ENCODE measurements at regions not wholly inside any gene's neighbourhood (a gene's known extent, or its start where the extent isn't known, plus 50 kb on each side); places are given as distances from the start of the nearest gene placed in this dataset.

- no peak for DNase-seq (ENCODE audit: low read depth)
- H3K4me3 ChIP-seq (ENCODE audit: low read depth, low read length) = no peak overlapping the region
- TF ChIP-seq CTCF (IDR thresholded peaks at IDR 0.05; ENCODE audit: low read depth, low read length, missing control alignments) = no peak
- in situ Hi-C loops (cut with HindIII; ENCODE audit: low sequenced_read_pairs) = no loop called here
These were observed 585.2 kb downstream of the BRINP1 start for GRCh38 chr9:118784033-118784432.

- in situ Hi-C loops (cut with HindIII; ENCODE audit: low sequenced_read_pairs) = no loop called here
- H3K4me3 ChIP-seq (ENCODE audit: low read depth, low read length) = no peak overlapping the region
- DNase-seq (ENCODE audit: low read depth) = no peak
- TF ChIP-seq CTCF (IDR thresholded peaks at IDR 0.05; ENCODE audit: low read depth, low read length, missing control alignments) = no peak
These were observed 583.8 kb downstream of the BRINP1 start for GRCh38 chr9:118785456-118785855.

GRCh38 chr9:118786877-118787276, 582.4 kb downstream of the BRINP1 start:
- TF ChIP-seq CTCF (IDR thresholded peaks at IDR 0.05; ENCODE audit: low read depth, low read length, missing control alignments) = no peak
- no peak overlapping the region for H3K4me3 ChIP-seq (ENCODE audit: low read depth, low read length)
- no peak for DNase-seq (ENCODE audit: low read depth)
- in situ Hi-C loops (cut with HindIII; ENCODE audit: low sequenced_read_pairs) = no loop called here

GRCh38 chr9:118809160-118809625, 560.0 kb downstream of the BRINP1 start:
- in situ Hi-C loops (cut with HindIII; ENCODE audit: low sequenced_read_pairs) = no loop called here
- no peak for TF ChIP-seq CTCF (IDR thresholded peaks at IDR 0.05; ENCODE audit: low read depth, low read length, missing control alignments)
- no peak for DNase-seq (ENCODE audit: low read depth)
- H3K4me3 ChIP-seq (ENCODE audit: low read depth, low read length) = no peak overlapping the region

GRCh38 chr9:118829334-118829733, 539.9 kb downstream of the BRINP1 start:
- in situ Hi-C loops (cut with HindIII; ENCODE audit: low sequenced_read_pairs) = no loop called here
- peak; percentile 2 for DNase-seq (ENCODE audit: low read depth)
- no peak overlapping the region for H3K4me3 ChIP-seq (ENCODE audit: low read depth, low read length)
- TF ChIP-seq CTCF (IDR thresholded peaks at IDR 0.05; ENCODE audit: low read depth, low read length, missing control alignments) = peak; percentile 17

- no peak overlapping the region for H3K4me3 ChIP-seq (ENCODE audit: low read depth, low read length)
- in situ Hi-C loops (cut with HindIII; ENCODE audit: low sequenced_read_pairs) = no loop called here
- no peak for DNase-seq (ENCODE audit: low read depth)
- no peak for TF ChIP-seq CTCF (IDR thresholded peaks at IDR 0.05; ENCODE audit: low read depth, low read length, missing control alignments)
These were observed 536.9 kb downstream of the BRINP1 start for GRCh38 chr9:118832371-118832770.

- no peak for DNase-seq (ENCODE audit: low read depth)
- TF ChIP-seq CTCF (IDR thresholded peaks at IDR 0.05; ENCODE audit: low read depth, low read length, missing control alignments) = no peak
- in situ Hi-C loops (cut with HindIII; ENCODE audit: low sequenced_read_pairs) = no loop called here
- no peak overlapping the region for H3K4me3 ChIP-seq (ENCODE audit: low read depth, low read length)
These were observed 532.3 kb downstream of the BRINP1 start for GRCh38 chr9:118836891-118837290.
